NOMO-1 (cell line): ENCODE measurements at regions not wholly inside any gene's neighbourhood (a gene's known extent, or its start where the extent isn't known, plus 50 kb on each side); places are given as distances from the start of the nearest gene placed in this dataset.

ENCODE experiments used
- DNase-seq, 2 experiments: peaks; one replicate each; lab custom pipeline; 2025; ENCODE audit not compliant: unreplicated experiment in 2 of 2; lab: John Stamatoyannopoulos, UW

GRCh38 chr20:60266177-60266823 lies 308.1 kb downstream of the CDH26 start:
- no peak for DNase-seq

- DNase-seq: no peak
Observed at GRCh38 chr20:60268491-60268890, 310.3 kb downstream of the CDH26 start.

GRCh38 chr20:60269573-60270162 lies 311.4 kb downstream of the CDH26 start:
- no peak for DNase-seq

GRCh38 chr20:60270341-60270740 lies 312.1 kb downstream of the CDH26 start:
- DNase-seq: no peak

GRCh38 chr20:60271597-60271996 lies 313.4 kb downstream of the CDH26 start:
- no peak for DNase-seq

- DNase-seq: no peak
Observed at GRCh38 chr20:60272790-60273189, 314.6 kb downstream of the CDH26 start.

- no peak for DNase-seq
Observed at GRCh38 chr20:60274717-60275116, 316.5 kb downstream of the CDH26 start.

GRCh38 chr20:60281295-60281694 lies 323.1 kb downstream of the CDH26 start:
- no peak for DNase-seq

GRCh38 chr20:60283281-60283680 lies 325.1 kb downstream of the CDH26 start:
- no peak for DNase-seq

GRCh38 chr20:60286764-60287163 lies 328.5 kb downstream of the CDH26 start:
- no peak for DNase-seq

- DNase-seq: no peak
Observed at GRCh38 chr20:60288945-60289344, 330.7 kb downstream of the CDH26 start.

- peak in 1 of 2 experiments; percentile 18 for DNase-seq
Observed at GRCh38 chr20:60292001-60292520, 333.8 kb downstream of the CDH26 start.

- no peak for DNase-seq
Observed at GRCh38 chr20:60294632-60295031, 336.4 kb downstream of the CDH26 start.

- DNase-seq: no peak
Observed at GRCh38 chr20:60295214-60295613, 337.0 kb downstream of the CDH26 start.

GRCh38 chr20:60297649-60298048 lies 339.4 kb downstream of the CDH26 start:
- no peak for DNase-seq

- no peak for DNase-seq
Observed at GRCh38 chr20:60298647-60299046, 340.4 kb downstream of the CDH26 start.

GRCh38 chr20:60299951-60300350 lies 341.7 kb downstream of the CDH26 start:
- DNase-seq: no peak

GRCh38 chr20:60300374-60300773 lies 342.2 kb downstream of the CDH26 start:
- DNase-seq: no peak

- DNase-seq: no peak
Observed at GRCh38 chr20:60302875-60303274, 344.7 kb downstream of the CDH26 start.

- DNase-seq: no peak
Observed at GRCh38 chr20:60304026-60304590, 345.9 kb downstream of the CDH26 start.

GRCh38 chr20:60304931-60305330 lies 346.7 kb downstream of the CDH26 start:
- DNase-seq: no peak

GRCh38 chr20:60306105-60306504 lies 347.9 kb downstream of the CDH26 start:
- no peak for DNase-seq
